B cell (primary cell): ENCODE measurements at regions not wholly inside any gene's neighbourhood (a gene's known extent, or its start where the extent isn't known, plus 50 kb on each side); places are given as distances from the start of the nearest gene placed in this dataset.

Source experiments
- ATAC-seq: fragments of 200-7000 bp; cut with Tn5 transposase; one replicate; pipeline ENCODE4 v1.10.0; 2021; ENCODE audit warnings: low read depth, mild to moderate bottlenecking, moderate number of reproducible peaks, moderate library complexity
- CTCF ChIA-PET: fragments of 350-600 bp; sonication (Branson Sonifier 250); formaldehyde crosslinking; loops from one replicate; lab custom pipeline; 2021; ENCODE audit warnings: antibody characterized with exemption, inconsistent platforms; lab: Charles Lee
- POLR2A ChIA-PET: fragments of 350-600 bp; sonication (Branson Sonifier 250); formaldehyde crosslinking; loops from one replicate; lab custom pipeline; 2021; ENCODE audit warnings: antibody characterized with exemption; lab: Charles Lee
- DNase-seq: peaks from one replicate; pipeline ENCODE4 v3.0.0; 2013
- H2AFZ ChIP-seq: 2 replicates; pipeline ENCODE4 v1.6.1; 2012; ENCODE audit warnings: mild to moderate bottlenecking, low read depth, low read length; ENCODE audit not compliant: insufficient read depth, poor library complexity, severe bottlenecking
- H3K27ac ChIP-seq, 2 donors: 1 replicate in 1 of 2; 2 replicates in 1 of 2; pipeline ENCODE4 v1.5.1; 2012 to 2013; ENCODE audit warnings: low read length in 2 of 2, mild to moderate bottlenecking in 2 of 2, moderate library complexity in 1 of 2
- H3K27me3 ChIP-seq, 4 experiments: fragments of 200-600 bp in 1 of 4; sonication (generic) in 1 of 4; replicated peaks in 1 of 4; 1 replicate in 2 of 4; 2 replicates in 2 of 4; pipeline versions ENCODE4 v1.6.1 to v1.7.0; 2013 to 2016; ENCODE audit warnings: low read length in 3 of 4, mild to moderate bottlenecking in 2 of 4, mixed read lengths in 1 of 4, moderate library complexity in 1 of 4; ENCODE audit not compliant: insufficient read depth in 4 of 4, control insufficient read depth in 3 of 4; ENCODE audit errors: control extremely low read depth in 1 of 4
- H3K36me3 ChIP-seq, 2 experiments: replicated peaks in 1 of 2; 1 replicate in 1 of 2; 2 replicates in 1 of 2; pipeline versions ENCODE4 v1.6.1 to v1.7.1; 2013; ENCODE audit warnings: low read length in 1 of 2; ENCODE audit not compliant: insufficient read depth in 2 of 2, control insufficient read depth in 1 of 2; ENCODE audit errors: control extremely low read depth in 1 of 2, extremely low read depth in 1 of 2
- H3K4me1 ChIP-seq, 2 donors: fragments of 200-600 bp in 1 of 2; sonication (generic) in 1 of 2; 1 replicate in 1 of 2; 2 replicates in 1 of 2; pipeline versions ENCODE4 v1.5.1 to v1.6.1; 2013 to 2017; ENCODE audit warnings: low read length in 2 of 2; ENCODE audit not compliant: control insufficient read depth in 2 of 2, insufficient read depth in 2 of 2
- H3K4me2 ChIP-seq: replicated peaks from 2 replicates; pipeline ENCODE3; 2012; ENCODE audit warnings: mild to moderate bottlenecking, low read depth, low read length; ENCODE audit not compliant: poor library complexity, severe bottlenecking
- H3K4me3 ChIP-seq, 5 experiments: fragments of 200-600 bp in 1 of 5; sonication (generic) in 1 of 5; 1 replicate in 3 of 5; 2 replicates in 2 of 5; pipeline versions ENCODE4 v1.5.1 to v1.7.0; 2011 to 2016; ENCODE audit warnings: low read length in 4 of 5, mild to moderate bottlenecking in 4 of 5, low read depth in 2 of 5, control low read depth in 1 of 5, moderate library complexity in 1 of 5; ENCODE audit not compliant: insufficient read depth in 1 of 5; ENCODE audit errors: control extremely low read depth in 1 of 5, extremely low read depth in 1 of 5
- H3K79me2 ChIP-seq: fragments of 200-600 bp; sonication (generic); one replicate; pipeline ENCODE4 v1.6.0; 2016; ENCODE audit warnings: low read length; ENCODE audit not compliant: control insufficient read depth, insufficient read depth
- H3K9ac ChIP-seq: fragments of 200-600 bp; sonication (generic); 2 replicates; pipeline ENCODE4 v1.6.1; 2017; ENCODE audit warnings: mild to moderate bottlenecking, low read length, moderate library complexity
- H3K9me3 ChIP-seq, 3 donors: one replicate each; pipeline versions ENCODE4 v1.6.1 to v1.7.1; 2013; ENCODE audit warnings: low read length in 2 of 3; ENCODE audit not compliant: control insufficient read depth in 2 of 3, insufficient read depth in 1 of 3; ENCODE audit errors: control extremely low read depth in 1 of 3
- H4K20me1 ChIP-seq: 2 replicates; pipeline ENCODE4 v1.6.0; 2012; ENCODE audit warnings: mild to moderate bottlenecking, low read length; ENCODE audit not compliant: insufficient read depth, control insufficient read depth, poor library complexity, severe bottlenecking
- H3K27ac Mint-ChIP-seq: one replicate; pipeline ENCODE4 v1.8.0; 2021; ENCODE audit warnings: mixed read lengths
- H3K27me3 Mint-ChIP-seq: one replicate; pipeline ENCODE4 v1.8.0; 2021; ENCODE audit warnings: mixed read lengths
- H3K4me1 Mint-ChIP-seq: one replicate; pipeline ENCODE4 v1.8.0; 2021; ENCODE audit warnings: mixed read lengths
- H3K4me3 Mint-ChIP-seq: one replicate; pipeline ENCODE4 v1.8.0; 2021; ENCODE audit warnings: mixed read lengths
- H3K9me3 Mint-ChIP-seq: one replicate; pipeline ENCODE4 v1.8.0; 2022; ENCODE audit warnings: mixed read lengths; ENCODE audit not compliant: insufficient read depth
- EZH2 ChIP-seq: IDR thresholded peaks from 2 replicates; pipeline ENCODE4 v1.6.1; 2012; ENCODE audit warnings: borderline replicate concordance, low read depth, mild to moderate bottlenecking, moderate library complexity, low read length; ENCODE audit not compliant: insufficient read depth, poor library complexity, severe bottlenecking
- WGBS: methylation state at CpG from one replicate; pipeline ENCODE4 v1.1.5; 2013; ENCODE audit warnings: missing lambda C conversion rate; ENCODE audit not compliant: insufficient coverage; 5-methylcytosine and 5-hydroxymethylcytosine counted together
- intact Hi-C: fragments of 100-400 bp; cut with micrococcal nuclease; formaldehyde crosslinking; loops from one replicate; pipeline ENCODE4 v1.10.0; 2022
- TF ChIP-seq, protein P1 (sequence below): fragments of 200-600 bp; IDR thresholded peaks from one replicate; pipeline ENCODE4 v1.8.0; 2022; ENCODE audit warnings: antibody characterized with exemption, mild to moderate bottlenecking

DNA sequence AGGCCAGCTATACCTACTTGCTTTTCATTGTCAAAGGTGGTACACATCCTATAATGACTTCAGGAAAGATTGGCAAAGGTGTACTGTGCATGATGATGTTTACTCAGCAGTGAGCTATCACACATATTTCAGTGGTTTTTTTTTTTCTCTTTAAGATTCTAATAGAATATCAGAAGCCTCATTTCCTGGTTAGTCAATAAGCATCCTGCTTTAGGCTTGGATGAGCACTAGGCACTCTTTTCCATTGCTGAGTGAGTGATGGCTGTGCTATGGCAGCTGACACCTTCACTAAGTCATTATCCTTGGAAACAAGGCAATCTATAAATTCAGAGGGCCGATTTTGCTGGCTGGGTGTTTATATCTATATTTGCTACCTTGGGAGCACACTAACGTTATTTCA is 161.1 kb upstream of the RASSF8 start:
- DNase-seq (no peak), ATAC-seq (no peak)
- Mint-ChIP-seq H3K27ac (no peak overlapping the region), H3K4me1 (no peaks in the 10 kb centered on the region), H3K9me3 (no peaks in the 10 kb centered on the region), H3K27me3 (peaks cover 4% of the 10 kb centered on the region), H3K4me3 (no peak overlapping the region)
- ChIA-PET POLR2A (no interaction called here), CTCF (no interaction called here)
- H3K4me3 ChIP-seq = no peak overlapping the region
- H3K9ac ChIP-seq = no peak overlapping the region
- intact Hi-C loops = no loop called here
- H3K27ac ChIP-seq = no peak overlapping the region
- TF ChIP-seq EZH2 = no peak
- TF ChIP-seq, protein P1, sequence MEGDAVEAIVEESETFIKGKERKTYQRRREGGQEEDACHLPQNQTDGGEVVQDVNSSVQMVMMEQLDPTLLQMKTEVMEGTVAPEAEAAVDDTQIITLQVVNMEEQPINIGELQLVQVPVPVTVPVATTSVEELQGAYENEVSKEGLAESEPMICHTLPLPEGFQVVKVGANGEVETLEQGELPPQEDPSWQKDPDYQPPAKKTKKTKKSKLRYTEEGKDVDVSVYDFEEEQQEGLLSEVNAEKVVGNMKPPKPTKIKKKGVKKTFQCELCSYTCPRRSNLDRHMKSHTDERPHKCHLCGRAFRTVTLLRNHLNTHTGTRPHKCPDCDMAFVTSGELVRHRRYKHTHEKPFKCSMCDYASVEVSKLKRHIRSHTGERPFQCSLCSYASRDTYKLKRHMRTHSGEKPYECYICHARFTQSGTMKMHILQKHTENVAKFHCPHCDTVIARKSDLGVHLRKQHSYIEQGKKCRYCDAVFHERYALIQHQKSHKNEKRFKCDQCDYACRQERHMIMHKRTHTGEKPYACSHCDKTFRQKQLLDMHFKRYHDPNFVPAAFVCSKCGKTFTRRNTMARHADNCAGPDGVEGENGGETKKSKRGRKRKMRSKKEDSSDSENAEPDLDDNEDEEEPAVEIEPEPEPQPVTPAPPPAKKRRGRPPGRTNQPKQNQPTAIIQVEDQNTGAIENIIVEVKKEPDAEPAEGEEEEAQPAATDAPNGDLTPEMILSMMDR = no peak
- H2AFZ ChIP-seq = no peak overlapping the region
- no peaks in the 10 kb centered on the region for H3K4me1 ChIP-seq
- H3K9me3 ChIP-seq = no peaks in the 10 kb centered on the region
- H3K79me2 ChIP-seq = no peaks in the 10 kb centered on the region
- H3K4me2 ChIP-seq = no peak overlapping the region
- WGBS = 100% methylated on average over 1 of the region's 2 CpGs
- H4K20me1 ChIP-seq = no peaks in the 10 kb centered on the region
- H3K36me3 ChIP-seq = no peaks in the 10 kb centered on the region
- H3K27me3 ChIP-seq = no peaks in the 10 kb centered on the region

DNA sequence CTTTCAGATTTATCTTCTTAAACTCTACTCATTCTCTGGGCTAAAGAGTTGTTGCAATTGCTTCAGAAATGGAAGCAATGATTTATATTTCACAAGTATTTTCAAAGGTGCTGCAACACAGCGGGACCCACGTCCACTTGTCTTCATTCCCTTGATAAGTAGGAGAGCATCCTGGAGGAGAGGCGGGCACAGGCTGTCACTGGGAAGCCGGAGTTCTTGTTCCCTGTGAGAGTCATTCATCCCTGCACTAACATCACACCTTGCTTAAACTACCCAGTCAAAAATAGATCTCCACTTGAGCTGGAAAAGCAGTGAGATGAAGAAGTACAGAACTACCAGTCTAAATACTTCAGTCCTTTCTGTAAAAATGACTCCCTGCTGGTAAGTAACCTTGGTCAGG is 160.5 kb upstream of the RASSF8 start:
- 100% methylated on average over 3 of the region's 4 CpGs for WGBS
- no peak for TF ChIP-seq EZH2
- TF ChIP-seq, protein P1 = no peak
- H3K27me3 Mint-ChIP-seq = no peaks in the 10 kb centered on the region

More for the DNA sequence above, 160.5 kb upstream of the RASSF8 start:
- Mint-ChIP-seq H3K4me3 (no peak overlapping the region), H3K9me3 (no peaks in the 10 kb centered on the region), H3K27ac (no peak overlapping the region), H3K4me1 (no peaks in the 10 kb centered on the region)
- ATAC-seq (no peak), DNase-seq (no peak)
- Histone ChIP-seq H3K79me2 (no peaks in the 10 kb centered on the region), H3K27me3 (no peaks in the 10 kb centered on the region), H2AFZ (no peak overlapping the region), H3K27ac (no peak overlapping the region), H3K4me3 (no peak overlapping the region), H3K9me3 (no peaks in the 10 kb centered on the region), H3K4me1 (no peaks in the 10 kb centered on the region), H4K20me1 (no peaks in the 10 kb centered on the region), H3K9ac (no peak overlapping the region), H3K36me3 (no peaks in the 10 kb centered on the region), H3K4me2 (no peak overlapping the region)
- intact Hi-C loops = no loop called here
- ChIA-PET POLR2A (no interaction called here), CTCF (no interaction called here)
